Endothelial cell (in vitro differentiated cells): ENCODE measurements at regions not wholly inside any gene's neighbourhood (a gene's known extent, or its start where the extent isn't known, plus 50 kb on each side); places are given as distances from the start of the nearest gene placed in this dataset.

Experiments used
- DNase-seq: peaks from one replicate; pipeline ENCODE4 v3.0.0; 2021; ENCODE audit warnings: low spot score
- H3K27ac Mint-ChIP-seq: one replicate; pipeline ENCODE4 v1.8.0; 2021; ENCODE audit warnings: mixed read lengths, inconsistent platforms; ENCODE audit not compliant: unreplicated experiment
- H3K27me3 Mint-ChIP-seq: one replicate; pipeline ENCODE4 v1.8.0; 2021; ENCODE audit warnings: mild to moderate bottlenecking, moderate library complexity, mixed read lengths, inconsistent platforms; ENCODE audit not compliant: unreplicated experiment
- H3K36me3 Mint-ChIP-seq: one replicate; pipeline ENCODE4 v1.8.0; 2021; ENCODE audit warnings: mild to moderate bottlenecking, low read depth, mixed read lengths, inconsistent platforms; ENCODE audit not compliant: unreplicated experiment
- H3K4me1 Mint-ChIP-seq: one replicate; pipeline ENCODE4 v1.8.0; 2021; ENCODE audit warnings: mild to moderate bottlenecking, mixed read lengths, inconsistent platforms; ENCODE audit not compliant: unreplicated experiment
- H3K4me3 Mint-ChIP-seq: one replicate; pipeline ENCODE4 v1.8.0; 2021; ENCODE audit warnings: mild to moderate bottlenecking, mixed read lengths, inconsistent platforms; ENCODE audit not compliant: unreplicated experiment
- H3K9me3 Mint-ChIP-seq: one replicate; pipeline ENCODE4 v1.8.0; 2021; ENCODE audit warnings: mixed read lengths, inconsistent platforms; ENCODE audit not compliant: unreplicated experiment
- TF ChIP-seq, protein P1 (sequence below): fragments of 200-600 bp; sonication (generic); IDR thresholded peaks from one replicate; pipeline ENCODE4 v1.5.0; 2021; ENCODE audit warnings: antibody characterized with exemption; ENCODE audit not compliant: unreplicated experiment

DNA sequence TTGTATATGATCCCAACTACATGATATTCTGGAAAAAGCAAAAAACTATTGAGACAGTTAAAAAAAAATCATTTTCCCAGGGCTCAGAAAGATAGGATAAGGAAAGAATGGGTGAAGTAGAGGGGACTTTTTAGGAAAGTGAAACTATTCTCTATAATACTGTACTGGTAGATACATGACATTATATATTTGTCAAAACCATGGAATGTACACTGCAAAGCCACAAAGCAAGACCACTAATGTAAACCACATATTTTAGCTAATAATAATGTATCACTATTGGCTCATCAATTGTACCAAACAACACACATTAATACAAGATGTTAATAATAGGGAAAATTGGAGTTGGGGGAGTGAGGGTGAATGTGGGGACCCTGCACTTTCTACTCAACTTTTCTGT, 182.6 kb downstream of the EFNB2 start:
- H3K27me3 Mint-ChIP-seq, result no peaks in the 10 kb centered on the region
- H3K36me3 Mint-ChIP-seq, result no peaks in the 10 kb centered on the region
- DNase-seq, result no peak
- peaks cover 18% of the 10 kb centered on the region for H3K4me1 Mint-ChIP-seq
- TF ChIP-seq, protein P1, sequence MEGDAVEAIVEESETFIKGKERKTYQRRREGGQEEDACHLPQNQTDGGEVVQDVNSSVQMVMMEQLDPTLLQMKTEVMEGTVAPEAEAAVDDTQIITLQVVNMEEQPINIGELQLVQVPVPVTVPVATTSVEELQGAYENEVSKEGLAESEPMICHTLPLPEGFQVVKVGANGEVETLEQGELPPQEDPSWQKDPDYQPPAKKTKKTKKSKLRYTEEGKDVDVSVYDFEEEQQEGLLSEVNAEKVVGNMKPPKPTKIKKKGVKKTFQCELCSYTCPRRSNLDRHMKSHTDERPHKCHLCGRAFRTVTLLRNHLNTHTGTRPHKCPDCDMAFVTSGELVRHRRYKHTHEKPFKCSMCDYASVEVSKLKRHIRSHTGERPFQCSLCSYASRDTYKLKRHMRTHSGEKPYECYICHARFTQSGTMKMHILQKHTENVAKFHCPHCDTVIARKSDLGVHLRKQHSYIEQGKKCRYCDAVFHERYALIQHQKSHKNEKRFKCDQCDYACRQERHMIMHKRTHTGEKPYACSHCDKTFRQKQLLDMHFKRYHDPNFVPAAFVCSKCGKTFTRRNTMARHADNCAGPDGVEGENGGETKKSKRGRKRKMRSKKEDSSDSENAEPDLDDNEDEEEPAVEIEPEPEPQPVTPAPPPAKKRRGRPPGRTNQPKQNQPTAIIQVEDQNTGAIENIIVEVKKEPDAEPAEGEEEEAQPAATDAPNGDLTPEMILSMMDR, result no peak
- no peak overlapping the region for H3K4me3 Mint-ChIP-seq
- H3K27ac Mint-ChIP-seq, result no peak overlapping the region
- H3K9me3 Mint-ChIP-seq, result no peaks in the 10 kb centered on the region

GRCh38 chr13:106351251-106351650, 184.2 kb downstream of the EFNB2 start:
- peaks cover 15% of the 10 kb centered on the region for H3K4me1 Mint-ChIP-seq
- no peak overlapping the region for H3K4me3 Mint-ChIP-seq
- DNase-seq, result no peak
- no peaks in the 10 kb centered on the region for H3K36me3 Mint-ChIP-seq
- TF ChIP-seq, protein P1, result no peak
- no peaks in the 10 kb centered on the region for H3K27me3 Mint-ChIP-seq
- peak overlapping the region; percentile 8 for H3K27ac Mint-ChIP-seq
- no peaks in the 10 kb centered on the region for H3K9me3 Mint-ChIP-seq

DNA sequence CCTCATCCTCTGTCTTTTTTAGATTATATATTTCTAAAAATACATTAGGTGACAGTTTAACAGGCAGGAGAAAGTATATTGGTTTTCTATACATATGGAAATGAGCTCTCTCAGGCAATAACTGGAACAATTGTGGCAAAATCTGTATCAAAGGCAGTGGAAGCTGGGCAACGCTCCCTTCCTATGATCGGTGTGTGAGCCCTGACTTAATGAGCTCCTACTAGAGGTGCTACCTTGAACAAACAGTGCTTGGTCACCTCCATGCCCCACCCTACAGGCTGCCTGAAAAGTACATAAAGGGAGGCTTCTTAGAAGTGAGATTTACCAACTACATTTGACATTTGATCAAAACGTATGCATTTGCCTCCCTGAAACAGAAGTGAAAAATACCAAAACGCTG, 185.3 kb downstream of the EFNB2 start:
- Mint-ChIP-seq H3K27ac (no peak overlapping the region), H3K4me3 (no peak overlapping the region), H3K9me3 (no peaks in the 10 kb centered on the region), H3K4me1 (peaks cover 15% of the 10 kb centered on the region), H3K36me3 (no peaks in the 10 kb centered on the region), H3K27me3 (no peaks in the 10 kb centered on the region)
- TF ChIP-seq, protein P1, result no peak
- no peak for DNase-seq

- Mint-ChIP-seq H3K4me3 (peak overlapping the region; percentile 70), H3K27me3 (no peaks in the 10 kb centered on the region), H3K9me3 (no peaks in the 10 kb centered on the region), H3K27ac (peak overlapping the region; percentile 92), H3K36me3 (no peaks in the 10 kb centered on the region), H3K4me1 (peaks cover 15% of the 10 kb centered on the region)
- TF ChIP-seq, protein P1, result no peak
- DNase-seq, result peak; percentile 67
Measured at GRCh38 chr13:106349080-106349931, 186.2 kb downstream of the EFNB2 start.

- TF ChIP-seq, protein P1, result no peak
- Mint-ChIP-seq H3K36me3 (no peaks in the 10 kb centered on the region), H3K4me1 (peaks cover 15% of the 10 kb centered on the region), H3K9me3 (no peaks in the 10 kb centered on the region), H3K27me3 (no peaks in the 10 kb centered on the region), H3K4me3 (no peak overlapping the region), H3K27ac (peak overlapping the region; percentile 92)
- no peak for DNase-seq
Measured at GRCh38 chr13:106348075-106348840, 187.2 kb downstream of the EFNB2 start.
